NCI-H748 treated with DMSO at 0.1 percent for 48 hours (cell line): ENCODE measurements at regions not wholly inside any gene's neighbourhood (a gene's known extent, or its start where the extent isn't known, plus 50 kb on each side); places are given as distances from the start of the nearest gene placed in this dataset.

Source experiments
- DNase-seq: peaks from one replicate; lab custom pipeline; 2025; lab: John Stamatoyannopoulos, UW

- DNase-seq, result no peak
Measured at GRCh38 chr16:54568906-54569807, 282.6 kb upstream of the IRX3 start.

- no peak for DNase-seq
Measured at GRCh38 chr16:54564841-54565240, 278.3 kb upstream of the IRX3 start.

- DNase-seq, result no peak
Measured at GRCh38 chr16:54554581-54554980, 268.0 kb upstream of the IRX3 start.

- DNase-seq, result no peak
Measured at GRCh38 chr16:54548281-54548680, 261.7 kb upstream of the IRX3 start.

- DNase-seq, result no peak
Measured at GRCh38 chr16:54547052-54547451, 260.5 kb upstream of the IRX3 start.

- DNase-seq, result no peak
Measured at GRCh38 chr16:54546521-54546920, 259.9 kb upstream of the IRX3 start.

- DNase-seq, result peak; percentile 81
Measured at GRCh38 chr16:54545854-54546511, 259.4 kb upstream of the IRX3 start.

GRCh38 chr16:54544553-54545180, 258.1 kb upstream of the IRX3 start:
- DNase-seq, result no peak

GRCh38 chr16:54542805-54543505, 256.4 kb upstream of the IRX3 start:
- peak; percentile 84 for DNase-seq

GRCh38 chr16:54540525-54541180, 254.1 kb upstream of the IRX3 start:
- peak; percentile 11 for DNase-seq

GRCh38 chr16:54538276-54538675, 251.7 kb upstream of the IRX3 start:
- DNase-seq, result peak; percentile 63

GRCh38 chr16:54533856-54534490, 247.4 kb upstream of the IRX3 start:
- no peak for DNase-seq

GRCh38 chr16:54526916-54527315, 240.3 kb upstream of the IRX3 start:
- DNase-seq, result no peak

GRCh38 chr16:54526087-54526486, 239.5 kb upstream of the IRX3 start:
- DNase-seq, result no peak

GRCh38 chr16:54525104-54525503, 238.5 kb upstream of the IRX3 start:
- no peak for DNase-seq

GRCh38 chr16:54522584-54522983, 236.0 kb upstream of the IRX3 start:
- DNase-seq, result no peak

- DNase-seq, result no peak
Measured at GRCh38 chr16:54521327-54521726, 234.7 kb upstream of the IRX3 start.

GRCh38 chr16:54519161-54519695, 232.6 kb upstream of the IRX3 start:
- DNase-seq, result no peak

GRCh38 chr16:54517181-54517580, 230.6 kb upstream of the IRX3 start:
- DNase-seq, result no peak

- DNase-seq, result no peak
Measured at GRCh38 chr16:54512467-54512995, 225.9 kb upstream of the IRX3 start.
